CD4-positive, alpha-beta T cell (primary cell): ENCODE measurements at regions not wholly inside any gene's neighbourhood (a gene's known extent, or its start where the extent isn't known, plus 50 kb on each side); places are given as distances from the start of the nearest gene placed in this dataset.
"Not testable (repeated sequence)": the region's sequence is repeated elsewhere in the genome, so short reads cannot be mapped to it uniquely, and the experiment has no call there.

ENCODE experiments used
- ATAC-seq: fragments of 200-7000 bp; cut with Tn5 transposase; one replicate; pipeline ENCODE4 v1.10.0; 2022; ENCODE audit warnings: mild to moderate bottlenecking; ENCODE audit not compliant: poor library complexity
- CTCF ChIA-PET: fragments of 350-600 bp; sonication (Branson Sonifier 250); formaldehyde crosslinking; loops from one replicate; lab custom pipeline; 2021; ENCODE audit warnings: antibody characterized with exemption, inconsistent platforms; lab: Charles Lee
- POLR2A ChIA-PET: fragments of 350-600 bp; sonication (Branson Sonifier 250); formaldehyde crosslinking; loops from one replicate; lab custom pipeline; 2021; ENCODE audit warnings: antibody characterized with exemption, inconsistent platforms; lab: Charles Lee
- DNase-seq, 14 experiments: peaks; one replicate each; pipeline ENCODE4 v3.0.0-alpha.2; 2013 to 2020; ENCODE audit warnings: mixed read lengths in 2 of 14
- H3K27ac ChIP-seq, 2 donors: one replicate each; pipeline versions ENCODE4 v1.5.1 to v1.7.0; 2013; ENCODE audit warnings: low read length in 2 of 2, low read depth in 1 of 2, mild to moderate bottlenecking in 1 of 2
- H3K27me3 ChIP-seq, 2 experiments: 1 replicate in 1 of 2; 2 replicates in 1 of 2; pipeline versions ENCODE4 v1.6.1 to v1.7.0; 2013; ENCODE audit warnings: low read length in 2 of 2, control low read depth in 1 of 2, mild to moderate bottlenecking in 1 of 2, moderate library complexity in 1 of 2; ENCODE audit not compliant: insufficient read depth in 2 of 2, control insufficient read depth in 1 of 2
- H3K36me3 ChIP-seq: one replicate; pipeline ENCODE4 v1.6.1; 2013; ENCODE audit warnings: low read length, control low read depth; ENCODE audit not compliant: insufficient read depth
- H3K4me1 ChIP-seq: one replicate; pipeline ENCODE4 v1.6.1; 2013; ENCODE audit warnings: low read length, control low read depth; ENCODE audit not compliant: insufficient read depth
- H3K4me3 ChIP-seq: one replicate; pipeline ENCODE4 v1.5.1; 2013; ENCODE audit warnings: mild to moderate bottlenecking, low read length, moderate library complexity
- H3K9me3 ChIP-seq, 2 experiments: 1 replicate in 1 of 2; 2 replicates in 1 of 2; pipeline versions ENCODE4 v1.6.1 to v1.7.0; 2013; ENCODE audit warnings: low read length in 2 of 2, mild to moderate bottlenecking in 2 of 2, control low read depth in 1 of 2, moderate library complexity in 1 of 2; ENCODE audit not compliant: control insufficient read depth in 1 of 2, insufficient read depth in 1 of 2
- H3K27ac Mint-ChIP-seq: one replicate; pipeline ENCODE4 v1.8.0; 2020; ENCODE audit warnings: mixed read lengths
- H3K27me3 Mint-ChIP-seq: one replicate; pipeline ENCODE4 v1.8.0; 2021; ENCODE audit warnings: mixed read lengths
- H3K36me3 Mint-ChIP-seq: one replicate; pipeline ENCODE4 v1.8.0; 2021; ENCODE audit warnings: low read depth, mixed read lengths
- H3K4me1 Mint-ChIP-seq: one replicate; pipeline ENCODE4 v1.8.0; 2021; ENCODE audit warnings: low read depth, mixed read lengths
- H3K4me3 Mint-ChIP-seq: one replicate; pipeline ENCODE4 v1.8.0; 2020; ENCODE audit warnings: mild to moderate bottlenecking, mixed read lengths
- H3K9me3 Mint-ChIP-seq: one replicate; pipeline ENCODE4 v1.8.0; 2020; ENCODE audit warnings: mixed read lengths
- intact Hi-C, 2 experiments: fragments of 100-400 bp; cut with DNase I in 1 of 2; cut with micrococcal nuclease in 1 of 2; formaldehyde crosslinking; loops; one replicate each; pipeline versions ENCODE4 v1.15.1 to v1.9.0; 2023 to 2025; cut with DNase I, micrococcal nuclease

DNA sequence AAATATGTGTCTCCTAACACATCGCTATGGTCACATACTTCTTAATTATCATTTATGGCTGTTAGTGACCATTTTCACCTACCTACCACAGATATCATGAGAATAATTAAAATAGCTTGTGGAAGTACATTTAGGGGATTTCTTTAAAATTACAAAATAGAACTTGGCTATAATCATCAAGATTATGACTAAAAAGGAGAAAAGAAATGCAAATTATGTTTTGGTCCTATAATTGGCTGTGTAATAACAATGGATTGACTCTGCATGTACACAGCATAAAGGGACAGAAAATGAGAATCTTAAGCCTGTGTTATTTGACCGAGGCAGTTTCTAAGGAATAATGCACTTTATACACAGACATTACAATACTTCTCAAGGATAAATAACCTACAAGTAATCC lies 197.7 kb upstream of the ZNF322 start:
- H3K27me3 ChIP-seq, H3K27ac Mint-ChIP-seq, H3K4me1 ChIP-seq, CTCF ChIA-PET, H3K9me3 ChIP-seq, H3K27me3 Mint-ChIP-seq, intact Hi-C loops, H3K9me3 Mint-ChIP-seq, POLR2A ChIA-PET, H3K36me3 Mint-ChIP-seq, H3K4me3 Mint-ChIP-seq, H3K4me1 Mint-ChIP-seq, H3K4me3 ChIP-seq, H3K36me3 ChIP-seq, H3K27ac ChIP-seq, ATAC-seq, DNase-seq: not testable (repeated sequence)

DNA sequence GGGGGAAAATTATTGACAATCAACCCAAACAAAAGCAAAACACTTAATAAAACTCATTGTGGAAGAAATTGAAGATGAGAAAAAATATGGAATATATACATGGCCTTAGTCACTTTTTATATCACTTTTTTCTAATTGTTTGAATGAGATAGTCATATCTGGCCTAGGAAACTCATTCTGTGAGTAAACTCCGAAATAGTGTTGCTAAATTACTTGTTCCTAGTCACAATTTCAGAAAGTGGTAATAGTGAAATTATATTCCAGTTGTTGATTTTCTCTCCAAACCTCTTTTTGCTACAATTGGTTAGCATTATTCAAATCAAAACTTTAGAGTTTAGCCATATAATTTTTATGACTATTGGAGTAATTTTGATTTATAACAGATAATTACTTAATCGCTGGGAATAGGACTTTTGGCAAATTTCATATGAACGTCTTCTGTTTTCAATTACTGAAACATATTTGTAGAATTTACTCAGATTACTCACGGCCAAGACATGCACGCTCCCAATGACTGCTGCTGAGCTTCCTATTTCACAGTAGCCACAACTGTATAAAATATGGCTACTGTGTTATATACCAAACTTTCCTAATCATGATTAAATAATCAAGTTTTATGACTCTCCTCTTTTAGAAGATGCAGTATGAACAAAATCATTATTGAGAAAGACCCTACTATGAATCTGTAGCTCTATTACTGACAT lies 199.7 kb upstream of the ZNF322 start:
- POLR2A ChIA-PET, H3K27ac Mint-ChIP-seq, H3K4me3 Mint-ChIP-seq, H3K27ac ChIP-seq, ATAC-seq, H3K4me1 ChIP-seq, DNase-seq, H3K9me3 Mint-ChIP-seq, CTCF ChIA-PET, intact Hi-C loops, H3K27me3 Mint-ChIP-seq, H3K36me3 ChIP-seq, H3K4me1 Mint-ChIP-seq, H3K4me3 ChIP-seq, H3K27me3 ChIP-seq, H3K36me3 Mint-ChIP-seq, H3K9me3 ChIP-seq: not testable (repeated sequence)

DNA sequence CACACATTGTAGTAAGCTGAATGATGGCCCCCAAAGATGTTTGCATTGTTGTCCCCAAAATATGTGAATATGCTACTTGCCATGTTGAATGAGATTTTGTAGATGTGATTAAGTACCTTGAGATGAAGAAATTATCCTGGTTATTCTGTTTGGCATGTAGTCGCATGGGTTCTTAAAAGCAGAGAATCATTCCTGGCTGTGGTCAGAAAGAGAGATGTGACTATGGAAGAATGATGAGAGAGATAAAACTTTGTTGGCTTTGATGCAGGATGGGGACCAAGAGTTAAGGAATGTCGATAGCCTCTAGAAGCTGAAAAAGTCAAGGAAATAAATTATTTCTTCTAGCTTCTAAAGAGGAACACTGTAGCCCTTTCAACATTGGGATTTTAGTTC lies 200.2 kb upstream of the ZNF322 start:
- H3K9me3 Mint-ChIP-seq, H3K36me3 ChIP-seq, H3K27ac ChIP-seq, H3K27me3 Mint-ChIP-seq, ATAC-seq, H3K4me1 Mint-ChIP-seq, H3K27ac Mint-ChIP-seq, H3K9me3 ChIP-seq, DNase-seq, H3K27me3 ChIP-seq, H3K4me3 ChIP-seq, POLR2A ChIA-PET, H3K4me1 ChIP-seq, intact Hi-C loops, CTCF ChIA-PET, H3K4me3 Mint-ChIP-seq, H3K36me3 Mint-ChIP-seq: not testable (repeated sequence)

DNA sequence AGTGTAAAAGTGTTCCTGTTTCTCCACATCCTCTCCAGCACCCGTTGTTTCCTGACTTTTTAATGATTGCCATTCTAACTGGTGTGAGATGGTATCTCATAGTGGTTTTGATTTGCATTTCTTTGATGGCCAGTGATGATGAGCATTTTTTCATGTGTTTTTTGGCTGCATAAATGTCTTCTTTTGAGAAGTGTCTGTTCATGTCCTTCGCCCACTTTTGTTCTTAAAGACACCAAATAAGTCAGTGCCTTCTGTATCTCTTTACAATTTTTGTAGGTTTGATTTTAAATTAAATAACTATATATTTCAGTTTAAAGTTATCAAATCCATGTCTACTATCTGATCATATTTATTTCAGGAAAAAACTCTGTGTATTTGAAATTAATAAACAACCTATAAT lies 202.4 kb upstream of the ZNF322 start:
- H3K4me3 Mint-ChIP-seq, intact Hi-C loops, H3K36me3 Mint-ChIP-seq, POLR2A ChIA-PET, H3K36me3 ChIP-seq, H3K9me3 ChIP-seq, H3K27ac ChIP-seq, ATAC-seq, DNase-seq, CTCF ChIA-PET, H3K27me3 Mint-ChIP-seq, H3K9me3 Mint-ChIP-seq, H3K27ac Mint-ChIP-seq, H3K4me1 Mint-ChIP-seq, H3K4me3 ChIP-seq, H3K27me3 ChIP-seq, H3K4me1 ChIP-seq: not testable (repeated sequence)

DNA sequence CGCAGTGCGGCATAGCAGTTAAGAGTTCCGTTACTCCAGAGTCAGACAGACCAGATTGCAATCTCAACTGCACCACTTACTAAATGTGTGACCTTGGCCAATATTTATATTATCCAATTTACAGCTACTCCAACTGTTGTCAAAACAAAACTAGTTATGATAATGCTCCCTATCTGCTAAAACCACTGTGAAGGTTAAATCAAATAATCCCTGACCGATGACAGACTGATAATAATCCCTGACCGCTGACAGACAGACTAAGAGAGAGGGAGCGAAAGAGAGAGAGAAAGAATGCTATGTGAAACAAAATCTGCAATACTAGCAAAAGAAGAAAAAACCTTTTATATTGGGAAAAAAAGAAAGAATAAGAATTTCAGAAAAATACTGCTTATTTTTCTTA lies 204.1 kb upstream of the ZNF322 start:
- H3K27ac Mint-ChIP-seq, H3K27me3 ChIP-seq, H3K27ac ChIP-seq, H3K9me3 Mint-ChIP-seq, CTCF ChIA-PET, H3K27me3 Mint-ChIP-seq, ATAC-seq, H3K36me3 Mint-ChIP-seq, H3K4me1 ChIP-seq, DNase-seq, POLR2A ChIA-PET, H3K4me3 ChIP-seq, intact Hi-C loops, H3K36me3 ChIP-seq, H3K4me3 Mint-ChIP-seq, H3K4me1 Mint-ChIP-seq, H3K9me3 ChIP-seq: not testable (repeated sequence)

DNA sequence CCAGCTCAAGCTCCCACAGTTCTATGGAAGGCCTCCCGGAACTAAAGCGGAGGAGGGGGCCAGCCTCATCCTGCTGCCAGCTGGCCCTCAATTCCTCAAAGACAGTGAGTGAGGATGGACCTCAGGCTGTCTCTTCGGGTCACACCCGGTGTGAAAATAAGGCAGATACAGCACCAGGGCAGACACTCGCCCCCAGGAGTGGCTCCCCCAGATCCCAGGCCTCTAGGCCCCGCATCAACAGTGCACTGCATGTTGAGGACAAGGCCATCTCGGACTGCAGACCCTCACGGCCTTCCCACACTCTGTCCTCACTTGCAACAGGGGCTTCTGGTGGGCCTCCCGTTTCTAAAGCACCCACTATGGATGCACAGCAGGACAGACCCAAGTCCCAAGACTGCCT lies 239.2 kb upstream of the ZNF322 start:
- H3K4me3 ChIP-seq, DNase-seq, intact Hi-C loops, ATAC-seq, CTCF ChIA-PET, H3K36me3 Mint-ChIP-seq, H3K4me3 Mint-ChIP-seq, H3K4me1 ChIP-seq, POLR2A ChIA-PET, H3K36me3 ChIP-seq, H3K27ac Mint-ChIP-seq, H3K9me3 ChIP-seq, H3K27ac ChIP-seq, H3K27me3 ChIP-seq, H3K27me3 Mint-ChIP-seq, H3K9me3 Mint-ChIP-seq, H3K4me1 Mint-ChIP-seq: not testable (repeated sequence)

DNA sequence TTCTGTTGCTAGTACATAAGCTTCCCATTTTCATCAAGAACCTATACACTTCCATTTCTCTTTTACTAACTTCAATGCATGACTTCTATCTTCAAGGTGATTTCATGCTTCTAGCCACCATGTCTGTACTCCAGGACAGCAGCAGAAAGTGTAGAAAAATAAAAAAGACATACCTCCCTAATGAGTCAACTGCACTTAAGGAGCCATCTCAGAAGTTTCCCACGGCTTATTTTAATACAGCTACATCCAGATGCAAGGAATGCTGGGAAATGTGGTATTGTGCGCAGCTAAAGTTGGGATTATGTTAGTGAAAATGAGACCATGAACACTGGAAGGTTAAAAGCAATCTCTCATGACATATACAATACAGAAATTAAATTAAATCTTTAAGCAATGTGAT lies 264.7 kb upstream of the ZNF322 start:
- H3K9me3 Mint-ChIP-seq, ATAC-seq, intact Hi-C loops, H3K27ac Mint-ChIP-seq, H3K27me3 ChIP-seq, H3K27me3 Mint-ChIP-seq, POLR2A ChIA-PET, H3K4me3 Mint-ChIP-seq, H3K9me3 ChIP-seq, CTCF ChIA-PET, DNase-seq, H3K4me1 ChIP-seq, H3K4me3 ChIP-seq, H3K4me1 Mint-ChIP-seq, H3K36me3 ChIP-seq, H3K27ac ChIP-seq: not testable (repeated sequence)
- peaks cover 30% of the 10 kb centered on the region for H3K36me3 Mint-ChIP-seq
